Ovary (tissue), 7 donors: ENCODE measurements at regions not wholly inside any gene's neighbourhood (a gene's known extent, or its start where the extent isn't known, plus 50 kb on each side); places are given as distances from the start of the nearest gene placed in this dataset.

Experiments
- DNase-seq, 5 donors: peaks; one replicate each; pipeline ENCODE4 v3.0.0-alpha.2; 2019 to 2020
- H3K27ac ChIP-seq, 2 donors: fragments of 200-600 bp; one replicate each; pipeline versions ENCODE4 v1.5.1 to v1.8.0; 2019 to 2022
- H3K27me3 ChIP-seq: fragments of 200-600 bp; one replicate; pipeline ENCODE4 v1.8.0; 2022
- H3K36me3 ChIP-seq: fragments of 200-600 bp; sonication (generic); one replicate; pipeline ENCODE4 v1.5.1; 2019
- H3K4me1 ChIP-seq: one replicate; pipeline ENCODE4 v1.8.1; 2013; ENCODE audit warnings: mild to moderate bottlenecking, moderate library complexity; ENCODE audit not compliant: insufficient read depth
- H3K4me3 ChIP-seq: fragments of 200-600 bp; sonication (generic); one replicate; pipeline ENCODE4 v1.5.1; 2017
- H3K9me3 ChIP-seq, 2 donors: fragments of 200-600 bp in 1 of 2; sonication (generic) in 1 of 2; one replicate each; pipeline versions ENCODE4 v1.5.1 to v1.8.1; 2013 to 2019; ENCODE audit warnings: mild to moderate bottlenecking in 1 of 2, moderate library complexity in 1 of 2
- CTCF ChIP-seq, 3 donors: fragments of 450-650 bp in 2 of 3; fragments of 200-600 bp in 1 of 3; IDR thresholded peaks; one replicate each; pipeline versions ENCODE4 v1.5.1 to v1.8.0; 2016 to 2022; ENCODE audit warnings: antibody characterized with exemption in 3 of 3, mild to moderate bottlenecking in 1 of 3
- EP300 ChIP-seq: sonication (generic); formaldehyde crosslinking; IDR thresholded peaks from one replicate; pipeline ENCODE4 v1.6.1; 2017; ENCODE audit warnings: antibody characterized with exemption
- POLR2A ChIP-seq: fragments of 450-650 bp; IDR thresholded peaks from one replicate; pipeline ENCODE4 v1.6.1; 2017; ENCODE audit warnings: antibody characterized with exemption, mild to moderate bottlenecking, moderate library complexity
- WGBS, 3 donors: extraction: QIAGEN DNeasy Blood & Tissue Kit in 1 of 3; methylation state at CpG; one replicate each; pipeline versions ENCODE4 v1.1.5 to v1.1.7; 2013 to 2017; 5-methylcytosine and 5-hydroxymethylcytosine counted together
- intact Hi-C, 4 donors: fragments of 100-400 bp; cut with DNase I; formaldehyde crosslinking; loops; one replicate each; pipeline versions ENCODE4 v1.11.0 to v1.15.1; 2022 to 2023
- donor health status: DM: no; HTN: no; CAD: no; lungs with moderate emphysema.
- donor health status: DM: no; HTN: no; CAD: no.
- donor health status: Bipolar disorder and iron deficiency.
- donor health status: DM: no; HTN: no; CAD: no.
- donor health status: DM: yes; HTN: yes; CAD: no.

GRCh38 chr10:29900865-29901264 lies 158.5 kb downstream of the JCAD start:
- intact Hi-C loops: no loop called here
- DNase-seq: no peak
- Histone ChIP-seq H3K27me3 (no peaks in the 10 kb centered on the region), H3K4me1 (peaks cover 2% of the 10 kb centered on the region), H3K36me3 (no peaks in the 10 kb centered on the region), H3K4me3 (no peak overlapping the region), H3K9me3 (no peaks in the 10 kb centered on the region), H3K27ac (no peak overlapping the region)
- 68 to 89% (median 70%) methylated on average over 2 of the region's 2 CpGs for WGBS, 3 donors
- TF ChIP-seq EP300 (no peak), POLR2A (no peak), CTCF (IDR thresholded peaks at IDR 0.05) (no peak)

- Histone ChIP-seq H3K27ac (no peak overlapping the region), H3K4me3 (no peak overlapping the region), H3K9me3 (no peaks in the 10 kb centered on the region), H3K36me3 (no peaks in the 10 kb centered on the region), H3K27me3 (no peaks in the 10 kb centered on the region), H3K4me1 (peaks cover 2% of the 10 kb centered on the region)
- no peak for DNase-seq
- TF ChIP-seq CTCF (IDR thresholded peaks at IDR 0.05): no peak
- TF ChIP-seq POLR2A: no peak
- TF ChIP-seq EP300: no peak
- intact Hi-C loops: no loop called here
- WGBS, 3 donors: 77 to 89% (median 88%) methylated on average over 6 of the region's 6 CpGs
Observed at GRCh38 chr10:29897999-29898716, 161.2 kb downstream of the JCAD start.

- H3K9me3 ChIP-seq: no peaks in the 10 kb centered on the region
- no peak overlapping the region for H3K4me3 ChIP-seq
- TF ChIP-seq CTCF (IDR thresholded peaks at IDR 0.05) (no peak), EP300 (no peak), POLR2A (no peak)
- WGBS, 3 donors: 76 to 86% (median 80%) methylated on average over 3 of the region's 3 CpGs
- peaks cover 2% of the 10 kb centered on the region for H3K4me1 ChIP-seq
- no peak overlapping the region for H3K27ac ChIP-seq
- no peaks in the 10 kb centered on the region for H3K27me3 ChIP-seq
- intact Hi-C loops: no loop called here
- no peak for DNase-seq
- H3K36me3 ChIP-seq: no peaks in the 10 kb centered on the region
Observed at GRCh38 chr10:29897430-29897829, 162.0 kb downstream of the JCAD start.

GRCh38 chr10:29896053-29896452 lies 163.3 kb downstream of the JCAD start:
- H3K27me3 ChIP-seq: no peaks in the 10 kb centered on the region
- H3K27ac ChIP-seq: peak overlapping the region in 1 of 2 donors; percentile 44
- WGBS, 3 donors: 16 to 27% (median 18%) methylated on average over 2 of the region's 2 CpGs
- no peaks in the 10 kb centered on the region for H3K36me3 ChIP-seq
- no peak overlapping the region for H3K4me3 ChIP-seq
- TF ChIP-seq CTCF (IDR thresholded peaks at IDR 0.05) (no peak), POLR2A (no peak), EP300 (no peak)
- no peaks in the 10 kb centered on the region for H3K9me3 ChIP-seq
- DNase-seq: no peak
- intact Hi-C loops: no loop called here
- peaks cover 2% of the 10 kb centered on the region for H3K4me1 ChIP-seq
